ENCODE measurements at regions not wholly inside any gene's neighbourhood (a gene's known extent, or its start where the extent isn't known, plus 50 kb on each side); places are given as distances from the start of the nearest gene placed in this dataset.

DNA sequence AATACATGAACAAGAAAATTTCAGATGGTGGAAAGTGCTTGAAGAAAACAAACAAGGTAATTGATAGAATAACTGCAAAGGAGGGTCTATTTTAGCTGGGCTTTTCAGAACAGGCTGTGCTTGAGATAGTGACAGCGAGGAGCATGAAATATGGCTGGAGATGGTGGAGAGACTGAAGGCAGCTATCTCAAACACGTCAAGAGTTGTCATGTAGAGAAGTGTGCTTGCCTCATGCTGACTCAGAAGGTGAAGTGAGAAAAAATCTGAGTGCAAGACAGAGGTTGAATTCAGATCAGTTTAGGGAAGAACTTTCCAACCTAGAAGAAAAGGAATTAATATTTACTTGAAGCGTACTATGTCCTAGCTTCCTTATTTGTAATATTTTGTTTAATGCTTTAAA, 115.5 kb upstream of the RANBP3L start:
- Histone ChIP-seq H3K36me3 (no peaks in the 10 kb centered on the region), H3K9me3 (no peaks in the 10 kb centered on the region), H3K27ac (no peak overlapping the region), H3K4me1 (peaks cover 0 to 4% (median 0%) of the 10 kb centered on the region in 4 donors), H3K27me3 (no peaks in the 10 kb centered on the region), H3K4me3 (no peak overlapping the region)
- DNase-seq, result no peak
- WGBS, 5 donors, result 52 to 78% (median 66%) methylated on average over 3 of the region's 3 CpGs
- intact Hi-C loops (cut with DNase I; ENCODE audit: low total_unique reads), result loop anchor here (5.0 kb wide), 2 partner anchors 85 to 275 kb away; no protein-coding TSS in a partner anchor
- TF ChIP-seq, protein P1, sequence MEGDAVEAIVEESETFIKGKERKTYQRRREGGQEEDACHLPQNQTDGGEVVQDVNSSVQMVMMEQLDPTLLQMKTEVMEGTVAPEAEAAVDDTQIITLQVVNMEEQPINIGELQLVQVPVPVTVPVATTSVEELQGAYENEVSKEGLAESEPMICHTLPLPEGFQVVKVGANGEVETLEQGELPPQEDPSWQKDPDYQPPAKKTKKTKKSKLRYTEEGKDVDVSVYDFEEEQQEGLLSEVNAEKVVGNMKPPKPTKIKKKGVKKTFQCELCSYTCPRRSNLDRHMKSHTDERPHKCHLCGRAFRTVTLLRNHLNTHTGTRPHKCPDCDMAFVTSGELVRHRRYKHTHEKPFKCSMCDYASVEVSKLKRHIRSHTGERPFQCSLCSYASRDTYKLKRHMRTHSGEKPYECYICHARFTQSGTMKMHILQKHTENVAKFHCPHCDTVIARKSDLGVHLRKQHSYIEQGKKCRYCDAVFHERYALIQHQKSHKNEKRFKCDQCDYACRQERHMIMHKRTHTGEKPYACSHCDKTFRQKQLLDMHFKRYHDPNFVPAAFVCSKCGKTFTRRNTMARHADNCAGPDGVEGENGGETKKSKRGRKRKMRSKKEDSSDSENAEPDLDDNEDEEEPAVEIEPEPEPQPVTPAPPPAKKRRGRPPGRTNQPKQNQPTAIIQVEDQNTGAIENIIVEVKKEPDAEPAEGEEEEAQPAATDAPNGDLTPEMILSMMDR (IDR thresholded peaks at IDR 0.05), result no peak
- TF ChIP-seq EP300 (IDR thresholded peaks at IDR 0.05) (no peak), POLR2A (IDR thresholded peaks at IDR 0.05) (no peak), POLR2AphosphoS5 (IDR thresholded peaks at IDR 0.05) (no peak)

DNA sequence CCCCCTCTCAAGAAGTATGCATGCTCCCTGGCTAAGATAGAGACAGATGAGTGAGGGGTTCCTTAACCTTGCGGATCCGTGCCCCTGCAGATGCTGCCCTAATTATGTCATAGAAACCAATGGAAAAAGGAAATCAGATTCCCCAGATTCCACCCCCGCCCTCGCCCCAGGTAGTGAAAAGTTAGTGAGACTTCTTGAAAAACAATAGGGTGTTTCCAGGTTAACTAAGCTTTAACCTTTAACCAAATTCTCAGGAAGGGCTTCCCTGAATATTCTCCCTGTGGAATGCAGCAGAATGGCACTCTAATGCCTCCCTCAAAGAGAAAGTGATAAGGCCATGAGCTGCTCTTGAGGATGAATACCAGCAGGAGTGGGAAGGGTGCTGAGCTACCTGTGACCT, 116.0 kb upstream of the RANBP3L start:
- Histone ChIP-seq H3K27ac (no peak overlapping the region), H3K4me1 (peaks cover 0 to 4% (median 0%) of the 10 kb centered on the region in 4 donors), H3K9me3 (no peaks in the 10 kb centered on the region), H3K36me3 (no peaks in the 10 kb centered on the region), H3K27me3 (no peaks in the 10 kb centered on the region), H3K4me3 (no peak overlapping the region)
- 76 to 85% (median 79%) methylated on average over 4 of the region's 4 CpGs for WGBS, 5 donors
- intact Hi-C loops (cut with DNase I; ENCODE audit: low total_unique reads), result loop anchor here (5.0 kb wide), 2 partner anchors 85 to 275 kb away; no protein-coding TSS in a partner anchor
- TF ChIP-seq EP300 (IDR thresholded peaks at IDR 0.05) (no peak), POLR2A (IDR thresholded peaks at IDR 0.05) (no peak), POLR2AphosphoS5 (IDR thresholded peaks at IDR 0.05) (no peak)
- TF ChIP-seq, protein P1 (IDR thresholded peaks at IDR 0.05), result no peak
- no peak for DNase-seq

DNA sequence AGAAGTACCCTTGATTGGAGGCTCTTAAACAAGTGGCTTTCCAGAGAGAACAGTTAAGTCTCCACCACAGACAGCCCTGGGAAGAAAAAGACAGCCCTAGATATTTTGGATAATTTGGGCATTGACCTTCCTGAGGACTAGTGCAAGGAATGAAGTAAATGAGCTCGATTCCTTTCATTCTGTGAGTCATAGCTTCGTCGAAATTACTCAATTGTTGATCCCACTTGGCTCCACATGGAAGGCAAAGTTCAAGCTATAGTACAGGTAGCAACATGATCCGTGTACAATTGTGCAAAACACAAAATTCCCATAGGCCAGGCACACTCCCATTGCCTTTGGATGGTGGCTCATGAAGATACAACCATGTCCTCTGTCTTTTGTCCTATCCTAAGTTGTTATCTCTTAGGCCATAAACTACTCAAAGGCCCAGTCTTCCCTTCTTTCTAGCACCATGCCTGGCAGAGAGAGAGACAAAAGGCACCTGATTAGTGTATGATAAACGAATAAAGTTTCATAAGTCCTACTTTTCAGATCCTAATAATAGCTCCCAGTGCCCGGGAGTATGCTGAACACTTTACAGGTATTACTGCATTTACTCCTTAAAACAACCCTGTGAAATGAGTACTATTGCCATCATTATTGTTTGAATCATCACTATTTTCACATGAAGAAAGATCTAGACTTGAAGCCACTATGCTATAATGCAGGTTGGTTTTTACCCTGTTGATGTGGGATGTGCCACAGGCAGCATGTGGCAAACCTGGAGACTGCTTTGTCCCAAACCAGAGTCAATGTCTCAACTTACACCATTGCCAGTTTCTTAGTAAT, 116.7 kb upstream of the RANBP3L start:
- no peaks in the 10 kb centered on the region for H3K27me3 ChIP-seq
- no peaks in the 10 kb centered on the region for H3K9me3 ChIP-seq
- peaks cover 0 to 4% (median 0%) of the 10 kb centered on the region in 4 donors for H3K4me1 ChIP-seq
- 61 to 84% (median 84%) methylated on average over 6 of the region's 6 CpGs for WGBS, 5 donors
- no peak overlapping the region for H3K27ac ChIP-seq
- intact Hi-C loops (cut with DNase I; ENCODE audit: low total_unique reads), result loop anchor here (5.0 kb wide), 2 partner anchors 84 to 274 kb away; no protein-coding TSS in a partner anchor
- no peaks in the 10 kb centered on the region for H3K36me3 ChIP-seq
- TF ChIP-seq EP300 (IDR thresholded peaks at IDR 0.05) (no peak), POLR2A (IDR thresholded peaks at IDR 0.05) (no peak), POLR2AphosphoS5 (IDR thresholded peaks at IDR 0.05) (no peak)
- TF ChIP-seq, protein P1 (IDR thresholded peaks at IDR 0.05), result no peak
- no peak overlapping the region for H3K4me3 ChIP-seq
- DNase-seq, result peak in 1 of 2 donors; percentile 18

DNA sequence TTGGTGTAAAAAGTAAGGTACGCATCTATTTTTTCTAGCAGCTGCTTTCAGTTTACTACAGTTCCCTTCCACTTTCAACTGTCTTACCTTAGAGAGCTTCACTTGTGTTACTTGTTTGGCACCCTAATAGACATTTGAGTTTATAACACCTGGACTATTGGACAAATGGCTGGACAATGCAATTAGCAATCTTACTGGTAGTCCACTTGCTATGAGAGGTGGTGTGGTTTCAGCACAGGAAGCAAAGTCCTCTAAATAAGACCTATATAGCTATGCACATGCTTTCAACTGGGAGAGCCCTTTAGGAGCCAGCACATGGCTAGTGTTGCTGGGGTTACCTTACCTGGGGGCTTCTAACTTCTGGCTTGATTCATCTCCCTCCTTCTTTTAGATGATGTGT, 119.6 kb upstream of the RANBP3L start:
- Histone ChIP-seq H3K4me1 (no peaks in the 10 kb centered on the region), H3K27me3 (no peaks in the 10 kb centered on the region), H3K4me3 (no peak overlapping the region), H3K9me3 (no peaks in the 10 kb centered on the region), H3K27ac (no peak overlapping the region), H3K36me3 (no peaks in the 10 kb centered on the region)
- TF ChIP-seq, protein P1 (IDR thresholded peaks at IDR 0.05), result no peak
- TF ChIP-seq EP300 (IDR thresholded peaks at IDR 0.05) (no peak), POLR2A (IDR thresholded peaks at IDR 0.05) (no peak)
- 93 to 100% (median 97%) methylated on average over 1 of the region's 1 CpG for WGBS, 5 donors
- intact Hi-C loops (cut with DNase I; ENCODE audit: low total_unique reads), result no loop called here
- DNase-seq, result no peak

Measured in stomach (tissue), 8 donors.